ENCODE measurements at regions not wholly inside any gene's neighbourhood (a gene's known extent, or its start where the extent isn't known, plus 50 kb on each side); places are given as distances from the start of the nearest gene placed in this dataset.

DNA sequence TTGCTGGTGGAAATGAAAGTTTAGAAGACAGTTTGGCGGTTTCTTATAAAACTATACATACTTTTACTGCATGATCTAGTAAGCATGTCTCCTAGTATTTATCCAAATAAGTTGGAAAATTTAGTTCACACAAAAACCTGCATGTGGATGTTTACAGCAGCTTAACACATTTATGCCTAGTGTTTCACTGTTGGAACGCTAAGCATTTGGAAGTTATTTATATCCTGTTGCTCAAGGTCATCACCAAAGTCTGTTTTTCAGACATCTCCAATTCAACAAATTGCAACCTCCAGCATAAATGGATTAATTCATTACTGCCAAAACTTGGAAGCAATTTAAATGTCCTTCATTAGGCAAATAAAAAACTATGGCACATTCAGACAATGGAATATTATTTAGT, 461.8 kb downstream of the SUCLA2 start (continued):
- TF ChIP-seq EGR1 (IDR thresholded peaks at IDR 0.05; ENCODE audit: low read depth in 2 of 2) (no peak), ZBTB33 (IDR thresholded peaks at IDR 0.05) (no peak), RAD21 (IDR thresholded peaks at IDR 0.05) (no peak)

DNA sequence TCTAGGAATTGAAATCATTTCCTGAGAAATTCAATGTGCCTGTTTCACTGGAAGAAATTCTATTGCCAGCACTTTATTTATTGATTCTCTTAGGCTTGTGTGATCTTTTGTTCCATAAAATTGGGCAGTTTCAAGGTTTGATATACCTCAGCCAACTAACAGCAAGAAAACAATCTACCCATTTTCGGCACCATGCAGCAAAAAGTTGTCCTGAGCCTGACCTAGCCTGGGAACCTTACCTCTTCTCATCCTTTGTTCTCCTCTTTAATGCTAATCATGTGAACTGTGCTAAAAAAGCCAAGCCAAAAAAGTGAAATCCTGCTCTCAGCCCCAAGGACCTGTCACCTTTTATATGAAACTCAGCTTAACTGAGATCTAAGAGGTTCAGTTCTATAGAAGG, 477.3 kb downstream of the SUCLA2 start:
- no peaks in the 10 kb centered on the region for H3K27me3 ChIP-seq (ENCODE audit: control insufficient read depth in 4 of 4, insufficient read depth in 4 of 4, low read length in 3 of 4)
- TF ChIP-seq YY1 (IDR thresholded peaks at IDR 0.05) (no peak), EGR1 (IDR thresholded peaks at IDR 0.05; ENCODE audit: low read depth in 2 of 2) (no peak), RXRA (IDR thresholded peaks at IDR 0.05) (no peak), HNF4G (IDR thresholded peaks at IDR 0.05) (no peak), TAF1 (conservative IDR thresholded peaks at IDR 0.05) (no peak), MAX (IDR thresholded peaks at IDR 0.05) (no peak), FOXA1 (IDR thresholded peaks at IDR 0.05) (no peak), SP1 (IDR thresholded peaks at IDR 0.05) (no peak), GABPA (IDR thresholded peaks at IDR 0.05 in 1 of 2, conservative IDR thresholded peaks at IDR 0.05 in 1 of 2) (no peak), FOXA2 (IDR thresholded peaks at IDR 0.05) (no peak), RAD21 (IDR thresholded peaks at IDR 0.05) (no peak), NR2F2 (IDR thresholded peaks at IDR 0.05) (no peak), ZBTB33 (IDR thresholded peaks at IDR 0.05) (no peak), JUND (IDR thresholded peaks at IDR 0.05) (no peak), CTCF (IDR thresholded peaks at IDR 0.05; ENCODE audit: low read depth, low read length, missing input control) (no peak), HNF4A (conservative IDR thresholded peaks at IDR 0.05) (no peak)
- TF ChIP-seq, protein P1, sequence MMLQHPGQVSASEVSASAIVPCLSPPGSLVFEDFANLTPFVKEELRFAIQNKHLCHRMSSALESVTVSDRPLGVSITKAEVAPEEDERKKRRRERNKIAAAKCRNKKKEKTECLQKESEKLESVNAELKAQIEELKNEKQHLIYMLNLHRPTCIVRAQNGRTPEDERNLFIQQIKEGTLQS (IDR thresholded peaks at IDR 0.05), result no peak
- TF ChIP-seq, protein P2, sequence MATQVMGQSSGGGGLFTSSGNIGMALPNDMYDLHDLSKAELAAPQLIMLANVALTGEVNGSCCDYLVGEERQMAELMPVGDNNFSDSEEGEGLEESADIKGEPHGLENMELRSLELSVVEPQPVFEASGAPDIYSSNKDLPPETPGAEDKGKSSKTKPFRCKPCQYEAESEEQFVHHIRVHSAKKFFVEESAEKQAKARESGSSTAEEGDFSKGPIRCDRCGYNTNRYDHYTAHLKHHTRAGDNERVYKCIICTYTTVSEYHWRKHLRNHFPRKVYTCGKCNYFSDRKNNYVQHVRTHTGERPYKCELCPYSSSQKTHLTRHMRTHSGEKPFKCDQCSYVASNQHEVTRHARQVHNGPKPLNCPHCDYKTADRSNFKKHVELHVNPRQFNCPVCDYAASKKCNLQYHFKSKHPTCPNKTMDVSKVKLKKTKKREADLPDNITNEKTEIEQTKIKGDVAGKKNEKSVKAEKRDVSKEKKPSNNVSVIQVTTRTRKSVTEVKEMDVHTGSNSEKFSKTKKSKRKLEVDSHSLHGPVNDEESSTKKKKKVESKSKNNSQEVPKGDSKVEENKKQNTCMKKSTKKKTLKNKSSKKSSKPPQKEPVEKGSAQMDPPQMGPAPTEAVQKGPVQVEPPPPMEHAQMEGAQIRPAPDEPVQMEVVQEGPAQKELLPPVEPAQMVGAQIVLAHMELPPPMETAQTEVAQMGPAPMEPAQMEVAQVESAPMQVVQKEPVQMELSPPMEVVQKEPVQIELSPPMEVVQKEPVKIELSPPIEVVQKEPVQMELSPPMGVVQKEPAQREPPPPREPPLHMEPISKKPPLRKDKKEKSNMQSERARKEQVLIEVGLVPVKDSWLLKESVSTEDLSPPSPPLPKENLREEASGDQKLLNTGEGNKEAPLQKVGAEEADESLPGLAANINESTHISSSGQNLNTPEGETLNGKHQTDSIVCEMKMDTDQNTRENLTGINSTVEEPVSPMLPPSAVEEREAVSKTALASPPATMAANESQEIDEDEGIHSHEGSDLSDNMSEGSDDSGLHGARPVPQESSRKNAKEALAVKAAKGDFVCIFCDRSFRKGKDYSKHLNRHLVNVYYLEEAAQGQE (IDR thresholded peaks at IDR 0.05), result no peak
- whole genome bisulfite sequencing, result 84% methylated on average over 1 of the region's 1 CpG

More for the DNA sequence above, 477.3 kb downstream of the SUCLA2 start:
- Histone ChIP-seq H3K9me3 (ENCODE audit: control insufficient read depth in 4 of 4, low read length in 3 of 4) (no peaks in the 10 kb centered on the region), H3K4me1 (ENCODE audit: control insufficient read depth in 4 of 4, insufficient read depth in 4 of 4, low read length in 3 of 4) (no peaks in the 10 kb centered on the region), H3K36me3 (ENCODE audit: control insufficient read depth in 4 of 4, insufficient read depth in 3 of 4, low read depth in 1 of 4, low read length in 3 of 4) (no peaks in the 10 kb centered on the region), H3K27ac (ENCODE audit: low read depth in 1 of 2, low read length in 2 of 2) (no peak overlapping the region), H3K9ac (ENCODE audit: low read depth in 1 of 2, low read length in 2 of 2) (no peak overlapping the region), H3K4me3 (ENCODE audit: low read depth in 1 of 3, low read length in 3 of 3) (no peak overlapping the region)
- DNase-seq (ENCODE audit: low spot score), result no peak
